SK-N-SH treated with all-trans-retinoic acid at 6 μM for 48 hours (cell line): ENCODE measurements at regions not wholly inside any gene's neighbourhood (a gene's known extent, or its start where the extent isn't known, plus 50 kb on each side); places are given as distances from the start of the nearest gene placed in this dataset.

ENCODE experiments used
- ATAC-seq: fragments of 200-7000 bp; cut with Tn5 transposase; 3 replicates; pipeline ENCODE4 v1.9.1; 2020; ENCODE audit warnings: mild to moderate bottlenecking, moderate library complexity
- ARNTL ChIP-seq: fragments of 450-650 bp; formaldehyde crosslinking; IDR thresholded peaks from 2 replicates; pipeline ENCODE4 v1.5.0; 2020; ENCODE audit warnings: low read depth, mild to moderate bottlenecking, moderate library complexity, borderline replicate concordance
- BACH2 ChIP-seq: fragments of 250-450 bp; sonication (Bioruptor Pico); IDR thresholded peaks from 2 replicates; pipeline ENCODE4 v1.9.0; 2021; ENCODE audit warnings: mild to moderate bottlenecking, borderline replicate concordance
- CSDC2 ChIP-seq: fragments of 250-450 bp; sonication (Bioruptor Pico); IDR thresholded peaks from 2 replicates; pipeline ENCODE4 v1.5.0; 2020; ENCODE audit warnings: mild to moderate bottlenecking, moderate library complexity
- ESRRG ChIP-seq: fragments of 250-450 bp; sonication (Bioruptor Pico); IDR thresholded peaks from 2 replicates; pipeline ENCODE4 v1.6.1; 2021; ENCODE audit warnings: mild to moderate bottlenecking
- GLIS3 ChIP-seq: fragments of 250-450 bp; sonication (Bioruptor Pico); IDR thresholded peaks from 2 replicates; pipeline ENCODE4 v1.5.0; 2020; ENCODE audit warnings: mild to moderate bottlenecking, moderate library complexity
- ISL1 ChIP-seq: fragments of 250-450 bp; sonication (Bioruptor Pico); IDR thresholded peaks from 2 replicates; pipeline ENCODE4 v2.1.2; 2022; ENCODE audit warnings: mild to moderate bottlenecking, moderate library complexity
- OSR1 ChIP-seq: fragments of 250-450 bp; sonication (Bioruptor Pico); IDR thresholded peaks from 2 replicates; pipeline ENCODE4 v1.8.0; 2022; ENCODE audit warnings: moderate library complexity, mild to moderate bottlenecking, inconsistent platforms
- PATZ1 ChIP-seq: fragments of 250-450 bp; sonication (Bioruptor Pico); IDR thresholded peaks from 2 replicates; pipeline ENCODE4 v1.8.0; 2020; ENCODE audit warnings: mild to moderate bottlenecking, moderate library complexity, borderline replicate concordance
- PPARA ChIP-seq: fragments of 250-450 bp; sonication (Bioruptor Pico); IDR thresholded peaks from 2 replicates; pipeline ENCODE4 v1.5.0; 2020; ENCODE audit warnings: mild to moderate bottlenecking, borderline replicate concordance
- SNAI2 ChIP-seq: fragments of 250-450 bp; sonication (Bioruptor Pico); IDR thresholded peaks from 2 replicates; pipeline ENCODE4 v1.5.0; 2020; ENCODE audit warnings: mild to moderate bottlenecking, moderate library complexity
- TCF4 ChIP-seq: fragments of 250-450 bp; sonication (Bioruptor Pico); IDR thresholded peaks from 2 replicates; pipeline ENCODE4 v1.8.0; 2021; ENCODE audit warnings: mild to moderate bottlenecking, moderate library complexity, borderline replicate concordance
- TOX ChIP-seq: fragments of 250-450 bp; sonication (Bioruptor Pico); IDR thresholded peaks from 2 replicates; pipeline ENCODE4 v1.8.0; 2021; ENCODE audit warnings: mild to moderate bottlenecking, moderate library complexity, borderline replicate concordance
- ZNF565 ChIP-seq: fragments of 450-650 bp; formaldehyde crosslinking; conservative IDR thresholded peaks from 2 replicates; pipeline ENCODE4 v1.5.0; 2020; ENCODE audit warnings: low read depth, mild to moderate bottlenecking, moderate library complexity
- ZNF8 ChIP-seq: fragments of 450-650 bp; formaldehyde crosslinking; IDR thresholded peaks from 2 replicates; pipeline ENCODE4 v1.5.0; 2020; ENCODE audit warnings: mild to moderate bottlenecking, moderate library complexity
- TF ChIP-seq, protein P1 (sequence below): fragments of 250-450 bp; sonication (Bioruptor Pico); IDR thresholded peaks from 2 replicates; pipeline ENCODE4 v1.8.0; 2021; ENCODE audit warnings: low read depth, mild to moderate bottlenecking, moderate library complexity, borderline replicate concordance
- TF ChIP-seq, protein P2 (sequence below): fragments of 250-450 bp; sonication (Bioruptor Pico); IDR thresholded peaks from 2 replicates; pipeline ENCODE4 v1.5.0; 2020; ENCODE audit warnings: mild to moderate bottlenecking, moderate library complexity
- TF ChIP-seq, protein P3 (sequence below): fragments of 250-450 bp; sonication (Bioruptor Pico); IDR thresholded peaks from 2 replicates; pipeline ENCODE4 v1.5.1; 2021; ENCODE audit warnings: mild to moderate bottlenecking, moderate library complexity
- TF ChIP-seq, protein P4 (sequence below): fragments of 250-450 bp; sonication (Bioruptor Pico); IDR thresholded peaks from 2 replicates; pipeline ENCODE4 v1.5.1; 2020; ENCODE audit warnings: low read depth, mild to moderate bottlenecking, moderate library complexity

DNA sequence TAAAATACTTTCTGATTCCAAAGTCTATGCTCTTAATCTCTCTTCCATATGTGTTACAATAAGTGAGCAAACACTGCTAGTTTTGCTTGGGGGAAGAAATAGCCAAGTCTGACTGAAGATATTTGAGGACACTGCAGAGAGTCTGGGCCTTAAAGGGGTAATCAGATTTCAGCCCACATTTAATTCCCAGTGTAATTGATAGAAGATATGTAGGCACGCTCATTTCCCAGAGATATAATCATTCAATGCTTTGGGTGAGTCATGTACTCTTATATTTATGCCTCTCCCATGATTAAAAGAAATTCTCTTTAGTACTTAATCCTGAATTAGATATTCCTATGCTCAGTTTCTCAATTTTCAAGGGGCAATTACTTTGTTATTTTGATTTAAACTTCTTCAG is 178.1 kb upstream of the POM121L12 start:
- TF ChIP-seq ISL1 (CRISPR knock-in tag) (no peak), ZNF565 (CRISPR knock-in tag) (no peak), SNAI2 (CRISPR knock-in tag) (no peak), ZNF8 (CRISPR knock-in tag) (no peak), GLIS3 (CRISPR knock-in tag) (no peak)
- TF ChIP-seq, protein P1, sequence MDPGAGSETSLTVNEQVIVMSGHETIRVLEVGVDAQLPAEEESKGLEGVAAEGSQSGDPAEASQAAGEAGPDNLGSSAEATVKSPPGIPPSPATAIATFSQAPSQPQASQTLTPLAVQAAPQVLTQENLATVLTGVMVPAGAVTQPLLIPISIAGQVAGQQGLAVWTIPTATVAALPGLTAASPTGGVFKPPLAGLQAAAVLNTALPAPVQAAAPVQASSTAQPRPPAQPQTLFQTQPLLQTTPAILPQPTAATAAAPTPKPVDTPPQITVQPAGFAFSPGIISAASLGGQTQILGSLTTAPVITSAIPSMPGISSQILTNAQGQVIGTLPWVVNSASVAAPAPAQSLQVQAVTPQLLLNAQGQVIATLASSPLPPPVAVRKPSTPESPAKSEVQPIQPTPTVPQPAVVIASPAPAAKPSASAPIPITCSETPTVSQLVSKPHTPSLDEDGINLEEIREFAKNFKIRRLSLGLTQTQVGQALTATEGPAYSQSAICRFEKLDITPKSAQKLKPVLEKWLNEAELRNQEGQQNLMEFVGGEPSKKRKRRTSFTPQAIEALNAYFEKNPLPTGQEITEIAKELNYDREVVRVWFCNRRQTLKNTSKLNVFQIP (CRISPR knock-in tag) = no peak
- TF ChIP-seq, protein P2, sequence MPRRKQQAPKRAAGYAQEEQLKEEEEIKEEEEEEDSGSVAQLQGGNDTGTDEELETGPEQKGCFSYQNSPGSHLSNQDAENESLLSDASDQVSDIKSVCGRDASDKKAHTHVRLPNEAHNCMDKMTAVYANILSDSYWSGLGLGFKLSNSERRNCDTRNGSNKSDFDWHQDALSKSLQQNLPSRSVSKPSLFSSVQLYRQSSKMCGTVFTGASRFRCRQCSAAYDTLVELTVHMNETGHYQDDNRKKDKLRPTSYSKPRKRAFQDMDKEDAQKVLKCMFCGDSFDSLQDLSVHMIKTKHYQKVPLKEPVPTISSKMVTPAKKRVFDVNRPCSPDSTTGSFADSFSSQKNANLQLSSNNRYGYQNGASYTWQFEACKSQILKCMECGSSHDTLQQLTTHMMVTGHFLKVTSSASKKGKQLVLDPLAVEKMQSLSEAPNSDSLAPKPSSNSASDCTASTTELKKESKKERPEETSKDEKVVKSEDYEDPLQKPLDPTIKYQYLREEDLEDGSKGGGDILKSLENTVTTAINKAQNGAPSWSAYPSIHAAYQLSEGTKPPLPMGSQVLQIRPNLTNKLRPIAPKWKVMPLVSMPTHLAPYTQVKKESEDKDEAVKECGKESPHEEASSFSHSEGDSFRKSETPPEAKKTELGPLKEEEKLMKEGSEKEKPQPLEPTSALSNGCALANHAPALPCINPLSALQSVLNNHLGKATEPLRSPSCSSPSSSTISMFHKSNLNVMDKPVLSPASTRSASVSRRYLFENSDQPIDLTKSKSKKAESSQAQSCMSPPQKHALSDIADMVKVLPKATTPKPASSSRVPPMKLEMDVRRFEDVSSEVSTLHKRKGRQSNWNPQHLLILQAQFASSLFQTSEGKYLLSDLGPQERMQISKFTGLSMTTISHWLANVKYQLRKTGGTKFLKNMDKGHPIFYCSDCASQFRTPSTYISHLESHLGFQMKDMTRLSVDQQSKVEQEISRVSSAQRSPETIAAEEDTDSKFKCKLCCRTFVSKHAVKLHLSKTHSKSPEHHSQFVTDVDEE (CRISPR knock-in tag) = no peak
- TF ChIP-seq, protein P3, sequence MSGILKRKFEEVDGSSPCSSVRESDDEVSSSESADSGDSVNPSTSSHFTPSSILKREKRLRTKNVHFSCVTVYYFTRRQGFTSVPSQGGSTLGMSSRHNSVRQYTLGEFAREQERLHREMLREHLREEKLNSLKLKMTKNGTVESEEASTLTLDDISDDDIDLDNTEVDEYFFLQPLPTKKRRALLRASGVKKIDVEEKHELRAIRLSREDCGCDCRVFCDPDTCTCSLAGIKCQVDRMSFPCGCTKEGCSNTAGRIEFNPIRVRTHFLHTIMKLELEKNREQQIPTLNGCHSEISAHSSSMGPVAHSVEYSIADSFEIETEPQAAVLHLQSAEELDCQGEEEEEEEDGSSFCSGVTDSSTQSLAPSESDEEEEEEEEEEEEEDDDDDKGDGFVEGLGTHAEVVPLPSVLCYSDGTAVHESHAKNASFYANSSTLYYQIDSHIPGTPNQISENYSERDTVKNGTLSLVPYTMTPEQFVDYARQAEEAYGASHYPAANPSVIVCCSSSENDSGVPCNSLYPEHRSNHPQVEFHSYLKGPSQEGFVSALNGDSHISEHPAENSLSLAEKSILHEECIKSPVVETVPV (CRISPR knock-in tag) = no peak
- TF ChIP-seq, protein P4, sequence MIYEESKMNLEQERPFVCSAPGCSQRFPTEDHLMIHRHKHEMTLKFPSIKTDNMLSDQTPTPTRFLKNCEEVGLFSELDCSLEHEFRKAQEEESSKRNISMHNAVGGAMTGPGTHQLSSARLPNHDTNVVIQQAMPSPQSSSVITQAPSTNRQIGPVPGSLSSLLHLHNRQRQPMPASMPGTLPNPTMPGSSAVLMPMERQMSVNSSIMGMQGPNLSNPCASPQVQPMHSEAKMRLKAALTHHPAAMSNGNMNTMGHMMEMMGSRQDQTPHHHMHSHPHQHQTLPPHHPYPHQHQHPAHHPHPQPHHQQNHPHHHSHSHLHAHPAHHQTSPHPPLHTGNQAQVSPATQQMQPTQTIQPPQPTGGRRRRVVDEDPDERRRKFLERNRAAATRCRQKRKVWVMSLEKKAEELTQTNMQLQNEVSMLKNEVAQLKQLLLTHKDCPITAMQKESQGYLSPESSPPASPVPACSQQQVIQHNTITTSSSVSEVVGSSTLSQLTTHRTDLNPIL (CRISPR knock-in tag) = no peak
- ATAC-seq = no peak

GRCh38 chr7:52854681-52855080 is 180.8 kb upstream of the POM121L12 start:
- no peak for TF ChIP-seq PATZ1 (CRISPR knock-in tag)
- TF ChIP-seq, protein P3 (CRISPR knock-in tag) = no peak
- TF ChIP-seq PPARA (CRISPR knock-in tag) = no peak
- TF ChIP-seq, protein P2 (CRISPR knock-in tag) = no peak
- TF ChIP-seq ESRRG (CRISPR knock-in tag) = no peak
- no peak for TF ChIP-seq ZNF8 (CRISPR knock-in tag)
- no peak for TF ChIP-seq CSDC2 (CRISPR knock-in tag)
- TF ChIP-seq TOX (CRISPR knock-in tag) = no peak
- no peak for TF ChIP-seq ISL1 (CRISPR knock-in tag)
- no peak for TF ChIP-seq TCF4 (CRISPR knock-in tag)
- no peak for TF ChIP-seq ARNTL (CRISPR knock-in tag)
- TF ChIP-seq OSR1 (CRISPR knock-in tag) = no peak
- no peak for TF ChIP-seq ZNF565 (CRISPR knock-in tag)
- no peak for TF ChIP-seq BACH2 (CRISPR knock-in tag)
- TF ChIP-seq, protein P4 (CRISPR knock-in tag) = no peak
- no peak for ATAC-seq
